GM20431 (cell line): ENCODE measurements at regions not wholly inside any gene's neighbourhood (a gene's known extent, or its start where the extent isn't known, plus 50 kb on each side); places are given as distances from the start of the nearest gene placed in this dataset.

Experiments used
- in situ Hi-C: fragments of 300-500 bp; cut with MseI, MboI; formaldehyde crosslinking; loops from one replicate; pipeline ENCODE4 v1.15.0; 2020; ENCODE audit warnings: low sequenced_read_pairs; ENCODE audit not compliant: unreplicated experiment

- in situ Hi-C loops = no loop called here
Measured at GRCh38 chr11:15575409-15575808, 460.7 kb downstream of the INSC start.

GRCh38 chr11:15576769-15577168, 462.0 kb downstream of the INSC start:
- in situ Hi-C loops = no loop called here

GRCh38 chr11:15577519-15577918, 462.8 kb downstream of the INSC start:
- in situ Hi-C loops = no loop called here

GRCh38 chr11:15579287-15580001, 464.7 kb downstream of the INSC start:
- in situ Hi-C loops = no loop called here

- in situ Hi-C loops = no loop called here
Measured at GRCh38 chr11:15580056-15580774, 465.5 kb downstream of the INSC start.

- in situ Hi-C loops = no loop called here
Measured at GRCh38 chr11:15580775-15581095, 466.0 kb downstream of the INSC start.

- in situ Hi-C loops = no loop called here
Measured at GRCh38 chr11:15584158-15584557, 469.4 kb downstream of the INSC start.

- in situ Hi-C loops = no loop called here
Measured at GRCh38 chr11:15585602-15586331, 471.0 kb downstream of the INSC start.

- in situ Hi-C loops = no loop called here
Measured at GRCh38 chr11:15586741-15587473, 472.2 kb downstream of the INSC start.

- in situ Hi-C loops = no loop called here
Measured at GRCh38 chr11:15589070-15589626, 474.4 kb downstream of the INSC start.

- in situ Hi-C loops = no loop called here
Measured at GRCh38 chr11:15590132-15590531, 475.4 kb downstream of the INSC start.

GRCh38 chr11:15591112-15591537, 476.4 kb downstream of the INSC start:
- in situ Hi-C loops = no loop called here

- in situ Hi-C loops = no loop called here
Measured at GRCh38 chr11:15594607-15595006, 479.9 kb downstream of the INSC start.

- in situ Hi-C loops = no loop called here
Measured at GRCh38 chr11:15599376-15599775, 484.7 kb downstream of the INSC start.

- in situ Hi-C loops = no loop called here
Measured at GRCh38 chr11:15602047-15602446, 487.3 kb downstream of the INSC start.

- in situ Hi-C loops = no loop called here
Measured at GRCh38 chr11:15602785-15603567, 488.3 kb downstream of the INSC start.

- in situ Hi-C loops = no loop called here
Measured at GRCh38 chr11:15605094-15605493, 490.4 kb downstream of the INSC start.

GRCh38 chr11:15607361-15608036, 492.8 kb downstream of the INSC start:
- in situ Hi-C loops = no loop called here

- in situ Hi-C loops = no loop called here
Measured at GRCh38 chr11:15609445-15609844, 494.7 kb downstream of the INSC start.
